NCI-H345 treated with DMSO at 0.1 percent for 48 hours (cell line): ENCODE measurements at regions not wholly inside any gene's neighbourhood (a gene's known extent, or its start where the extent isn't known, plus 50 kb on each side); places are given as distances from the start of the nearest gene placed in this dataset.

ENCODE experiments used
- DNase-seq: peaks from one replicate; lab custom pipeline; 2025; ENCODE audit not compliant: unreplicated experiment; lab: John Stamatoyannopoulos, UW

- DNase-seq, result no peak
Observed at GRCh38 chr12:89948271-89949175, 239.9 kb upstream of the ATP2B1 start.

- no peak for DNase-seq
Observed at GRCh38 chr12:89947437-89948270, 239.0 kb upstream of the ATP2B1 start.

- DNase-seq, result no peak
Observed at GRCh38 chr12:89946518-89947135, 238.0 kb upstream of the ATP2B1 start.

- no peak for DNase-seq
Observed at GRCh38 chr12:89945123-89945522, 236.5 kb upstream of the ATP2B1 start.

GRCh38 chr12:89943463-89943862 is 234.8 kb upstream of the ATP2B1 start:
- no peak for DNase-seq

GRCh38 chr12:89941436-89941835 is 232.8 kb upstream of the ATP2B1 start:
- DNase-seq, result no peak

- DNase-seq, result no peak
Observed at GRCh38 chr12:89939522-89940215, 231.0 kb upstream of the ATP2B1 start.

GRCh38 chr12:89936631-89937030 is 228.0 kb upstream of the ATP2B1 start:
- no peak for DNase-seq

GRCh38 chr12:89935850-89936249 is 227.2 kb upstream of the ATP2B1 start:
- no peak for DNase-seq

GRCh38 chr12:89933911-89934310 is 225.3 kb upstream of the ATP2B1 start:
- DNase-seq, result no peak

- no peak for DNase-seq
Observed at GRCh38 chr12:89932954-89933353, 224.3 kb upstream of the ATP2B1 start.

- no peak for DNase-seq
Observed at GRCh38 chr12:89928467-89928866, 219.8 kb upstream of the ATP2B1 start.

- DNase-seq, result no peak
Observed at GRCh38 chr12:89927226-89927698, 218.6 kb upstream of the ATP2B1 start.

GRCh38 chr12:89924191-89924590 is 215.6 kb upstream of the ATP2B1 start:
- no peak for DNase-seq

GRCh38 chr12:89923091-89923490 is 214.5 kb upstream of the ATP2B1 start:
- DNase-seq, result no peak

GRCh38 chr12:89920866-89921265 is 212.2 kb upstream of the ATP2B1 start:
- no peak for DNase-seq

GRCh38 chr12:89919241-89919906 is 210.7 kb upstream of the ATP2B1 start:
- DNase-seq, result no peak

GRCh38 chr12:89918172-89918846 is 209.7 kb upstream of the ATP2B1 start:
- no peak for DNase-seq

GRCh38 chr12:89909753-89910152 is 201.1 kb upstream of the ATP2B1 start:
- DNase-seq, result no peak

- DNase-seq, result no peak
Observed at GRCh38 chr12:89907659-89908058, 199.0 kb upstream of the ATP2B1 start.
